AG09319 (cell line): ENCODE measurements at regions not wholly inside any gene's neighbourhood (a gene's known extent, or its start where the extent isn't known, plus 50 kb on each side); places are given as distances from the start of the nearest gene placed in this dataset.

Source experiments
- DNase-seq: peaks from one replicate; pipeline ENCODE4 v3.0.0-alpha.2; 2010; ENCODE audit warnings: low read depth; ENCODE audit errors: extremely low read depth
- CTCF ChIP-seq: IDR thresholded peaks from 2 replicates; pipeline ENCODE4 v1.5.1; 2011; ENCODE audit warnings: low read depth, mild to moderate bottlenecking, inconsistent platforms, low read length, moderate library complexity

- no peak for DNase-seq
- TF ChIP-seq CTCF: no peak
Observed at GRCh38 chr9:78470216-78470615, 173.3 kb downstream of the PSAT1 start.

GRCh38 chr9:78470741-78471140 is 173.8 kb downstream of the PSAT1 start:
- DNase-seq: no peak

GRCh38 chr9:78472111-78472510 is 175.2 kb downstream of the PSAT1 start:
- no peak for TF ChIP-seq CTCF

More at GRCh38 chr9:78470741-78471140, 173.8 kb downstream of the PSAT1 start:
- TF ChIP-seq CTCF: no peak

GRCh38 chr9:78479441-78479840 is 182.5 kb downstream of the PSAT1 start:
- DNase-seq: no peak
- TF ChIP-seq CTCF: no peak

More at GRCh38 chr9:78472111-78472510, 175.2 kb downstream of the PSAT1 start:
- no peak for DNase-seq

GRCh38 chr9:78486661-78487060 is 189.7 kb downstream of the PSAT1 start:
- no peak for DNase-seq
- no peak for TF ChIP-seq CTCF

- no peak for DNase-seq
- no peak for TF ChIP-seq CTCF
Observed at GRCh38 chr9:78490231-78490630, 193.3 kb downstream of the PSAT1 start.

GRCh38 chr9:78491402-78491801 is 194.5 kb downstream of the PSAT1 start:
- no peak for DNase-seq
- TF ChIP-seq CTCF: no peak
